OCI-M1 (cell line): ENCODE measurements at regions not wholly inside any gene's neighbourhood (a gene's known extent, or its start where the extent isn't known, plus 50 kb on each side); places are given as distances from the start of the nearest gene placed in this dataset.

Source experiments
- DNase-seq: peaks from one replicate; lab custom pipeline; 2025; lab: John Stamatoyannopoulos, UW

DNA sequence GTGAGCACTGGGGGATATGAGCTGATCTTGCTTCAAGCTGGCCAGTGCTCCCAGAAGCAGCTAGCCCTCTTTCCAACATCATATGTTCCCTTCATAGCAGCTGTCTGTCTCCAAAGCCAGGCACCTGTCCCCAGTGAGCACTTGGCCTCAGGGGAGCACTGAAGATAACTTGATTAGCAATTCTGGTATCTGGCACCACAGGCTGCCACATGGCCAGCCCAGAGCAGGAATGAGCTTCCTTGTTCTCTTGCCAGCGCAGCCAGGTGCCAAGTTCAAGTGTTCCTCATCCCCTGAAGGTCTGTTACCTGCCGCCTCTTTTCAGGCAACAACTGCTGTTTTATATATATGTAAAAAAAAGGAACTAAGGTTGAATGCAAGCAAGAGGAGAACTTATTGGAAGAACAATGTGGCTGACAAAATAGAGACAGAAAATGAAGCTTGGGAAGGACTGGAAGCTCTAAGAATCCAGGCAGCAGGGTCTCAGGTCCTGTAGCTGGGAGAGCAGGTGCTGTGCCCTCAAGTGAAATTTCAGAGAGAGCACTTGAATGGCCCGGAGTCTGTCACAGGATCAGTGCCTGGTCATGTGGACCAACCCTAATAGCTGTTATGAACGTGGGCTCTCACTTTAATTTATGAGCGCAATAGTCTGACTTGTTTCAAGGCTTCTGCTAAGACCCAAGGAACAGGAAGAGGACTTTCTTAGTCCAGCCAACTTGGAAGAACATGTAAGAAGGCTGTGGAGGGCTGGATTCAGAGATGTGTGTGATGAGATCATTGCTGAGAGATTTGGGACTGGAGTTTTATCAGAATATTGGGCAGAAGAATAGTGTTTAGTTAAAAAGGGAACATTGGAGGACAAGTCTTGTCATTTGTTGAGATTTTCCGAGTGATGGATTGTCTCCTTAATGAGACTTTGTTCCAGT lies 267.2 kb downstream of the GLRX3 start:
- DNase-seq: no peak

DNA sequence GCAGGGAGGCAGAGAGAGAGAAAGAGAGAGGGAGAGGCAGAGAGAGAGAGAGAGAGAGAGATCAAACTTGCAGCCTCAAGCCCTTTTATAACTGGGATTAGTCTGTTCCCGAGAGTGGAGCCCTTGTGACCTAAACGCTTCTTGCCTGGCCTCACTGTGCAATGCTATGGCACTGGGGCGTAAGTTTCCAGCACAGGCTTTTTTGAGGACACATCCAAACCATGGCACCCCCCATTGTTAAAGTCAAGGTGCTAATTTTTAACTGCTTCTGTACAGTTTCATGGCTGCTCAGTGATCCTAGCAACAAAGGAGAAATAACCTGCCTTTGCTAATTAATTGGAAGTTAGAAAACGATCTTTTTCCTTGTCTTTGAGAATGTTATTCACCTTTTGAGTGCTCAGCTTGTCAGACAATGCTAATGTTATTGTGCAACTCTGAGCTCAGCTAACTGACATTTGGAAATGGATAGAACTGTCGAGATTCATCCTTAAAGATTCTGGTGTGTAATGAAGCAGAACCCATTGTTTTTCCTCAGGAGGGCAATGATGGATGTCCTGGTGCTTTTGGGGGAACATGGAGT lies 268.4 kb downstream of the GLRX3 start:
- DNase-seq: no peak

DNA sequence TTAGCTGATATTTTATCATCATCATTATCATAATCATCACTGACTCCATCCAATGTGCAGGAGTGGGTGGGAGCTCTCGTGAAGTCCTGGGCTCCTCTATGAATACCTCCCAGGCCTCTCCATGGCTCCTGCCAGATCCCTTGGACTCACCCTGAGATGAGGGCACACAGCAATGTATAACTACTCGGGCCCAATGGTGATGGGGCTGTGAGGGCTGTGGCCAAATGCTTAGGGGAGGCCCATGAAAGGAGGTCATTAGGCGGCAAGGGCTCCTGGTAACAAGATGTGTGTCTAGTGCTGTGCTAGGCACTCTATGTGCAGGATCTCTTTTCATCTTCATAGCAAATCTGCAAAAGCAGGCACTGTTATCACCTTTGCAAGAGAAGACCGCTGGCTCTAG lies 270.9 kb downstream of the GLRX3 start:
- DNase-seq: no peak

DNA sequence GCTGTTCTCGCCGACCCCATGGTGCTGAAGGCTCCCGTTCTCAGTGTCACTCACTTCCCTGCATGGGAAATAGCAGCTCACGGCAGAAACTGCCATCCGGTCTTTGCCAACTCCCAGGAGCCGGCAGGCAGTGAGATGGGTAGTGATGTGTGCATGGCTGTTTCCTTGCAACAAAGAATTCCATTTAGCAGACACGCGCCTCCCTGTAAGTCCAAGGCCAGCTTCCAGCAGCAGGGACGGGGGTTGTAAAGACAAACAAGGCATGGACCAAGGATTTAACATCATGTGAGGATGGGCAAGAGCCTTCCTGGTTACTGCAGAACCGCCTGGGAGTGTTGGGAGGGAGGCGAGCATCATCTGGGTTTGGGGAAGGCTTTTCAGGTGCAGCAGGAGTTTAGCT lies 273.1 kb downstream of the GLRX3 start:
- DNase-seq: no peak

DNA sequence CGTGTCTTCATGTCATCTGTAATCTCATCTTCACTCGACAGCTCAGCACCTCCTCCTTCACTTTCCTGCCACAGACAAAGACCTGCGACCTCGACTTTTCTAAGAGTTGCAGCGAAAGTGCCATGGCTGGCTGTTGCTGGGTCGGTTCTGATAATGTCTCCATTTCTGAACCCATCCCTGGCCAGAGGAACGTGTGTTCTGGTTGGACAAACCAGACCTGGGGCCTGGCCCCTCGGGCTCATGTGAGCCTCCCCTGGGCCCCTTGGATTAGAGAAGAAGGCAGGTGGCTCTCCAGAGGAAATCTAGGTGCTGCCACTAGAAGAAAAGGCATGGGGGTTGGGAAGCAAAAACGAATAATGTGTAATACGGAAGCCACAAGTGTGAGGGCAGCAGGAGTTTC lies 273.7 kb downstream of the GLRX3 start:
- no peak for DNase-seq

DNA sequence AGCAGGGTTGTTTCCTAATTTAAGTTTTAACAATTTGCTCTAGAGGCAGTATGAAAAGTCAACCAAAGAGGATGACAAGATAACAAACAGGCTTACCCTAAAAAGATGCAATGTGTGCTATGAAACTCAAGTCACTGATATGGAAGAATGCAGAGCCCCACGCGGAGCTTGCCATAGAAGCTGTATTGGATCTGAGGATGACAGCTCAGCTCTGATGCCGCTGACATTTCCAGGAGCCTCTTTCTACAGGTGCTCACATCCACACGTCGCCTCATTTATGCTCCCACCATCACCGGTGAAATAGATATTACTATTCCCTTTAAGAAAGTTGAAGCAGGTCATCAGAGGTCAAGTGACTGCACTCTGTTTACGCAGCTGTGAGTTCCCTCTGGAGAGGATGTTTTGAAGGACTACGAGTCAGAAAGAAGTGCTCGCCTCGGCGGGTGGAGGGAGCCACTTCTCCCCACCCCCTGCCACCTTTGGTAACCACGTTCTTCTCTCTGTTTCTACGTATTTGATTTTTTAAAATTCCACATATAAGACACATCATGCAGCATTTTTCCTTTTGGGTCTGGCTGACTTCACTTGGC lies 275.4 kb downstream of the GLRX3 start:
- no peak for DNase-seq

DNA sequence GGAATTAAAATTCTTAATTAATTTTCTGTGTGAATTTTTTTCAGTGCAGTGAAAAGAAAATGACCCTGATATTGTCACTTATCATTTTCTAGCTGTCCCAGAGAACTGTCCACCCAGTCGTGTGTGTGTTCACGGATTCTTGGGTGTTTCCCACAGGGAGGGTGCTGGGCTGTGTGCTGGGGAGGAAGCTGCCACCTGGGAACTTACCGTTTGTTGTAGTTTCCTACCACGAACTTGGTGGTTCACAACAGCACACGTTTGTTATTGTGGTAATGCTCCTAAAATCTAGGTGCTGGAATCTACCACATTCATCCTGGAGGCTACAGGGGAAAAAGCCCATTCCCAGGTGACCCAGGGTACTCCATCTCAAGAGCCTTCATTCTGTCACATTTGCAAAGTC lies 276.1 kb downstream of the GLRX3 start:
- DNase-seq: no peak

DNA sequence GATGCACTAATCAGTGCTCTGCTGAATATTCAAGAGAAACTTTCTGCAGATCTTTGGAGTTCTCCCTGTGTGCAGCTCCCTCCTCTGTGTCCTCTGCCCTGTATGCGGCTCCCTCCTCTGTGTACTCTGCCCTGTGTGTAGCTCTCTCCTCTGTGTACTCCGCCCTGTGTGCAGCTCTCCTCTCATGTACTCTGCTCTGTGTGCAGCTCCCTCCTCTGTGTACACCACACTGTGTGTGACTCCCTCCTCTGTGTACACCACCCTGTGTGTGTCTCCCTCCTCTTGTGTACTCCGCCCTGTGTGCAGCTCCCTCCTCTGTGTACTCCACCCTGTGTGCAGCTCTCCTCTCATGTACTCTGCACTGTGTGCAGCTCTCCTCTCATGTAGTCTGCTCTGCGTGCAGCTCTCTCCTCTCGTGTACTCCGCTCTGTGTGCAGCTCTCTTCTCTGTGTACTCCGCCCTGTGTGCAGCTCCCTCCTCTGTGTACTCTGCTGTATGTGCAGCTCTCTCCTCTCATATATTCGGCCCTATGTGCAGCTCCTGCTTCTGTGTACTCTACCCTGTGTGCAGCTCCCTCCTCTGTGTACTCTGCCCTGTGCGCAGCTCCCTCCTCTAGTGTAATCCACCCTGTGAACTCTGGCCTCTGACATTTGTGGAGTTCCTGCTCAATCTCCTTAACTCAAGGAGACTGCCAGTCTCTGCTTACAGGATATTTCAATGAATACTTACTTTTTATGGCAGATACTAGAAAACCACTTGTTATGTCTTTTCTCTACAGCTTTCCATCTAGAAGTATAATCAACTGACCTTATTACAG lies 280.4 kb downstream of the GLRX3 start:
- no peak for DNase-seq

DNA sequence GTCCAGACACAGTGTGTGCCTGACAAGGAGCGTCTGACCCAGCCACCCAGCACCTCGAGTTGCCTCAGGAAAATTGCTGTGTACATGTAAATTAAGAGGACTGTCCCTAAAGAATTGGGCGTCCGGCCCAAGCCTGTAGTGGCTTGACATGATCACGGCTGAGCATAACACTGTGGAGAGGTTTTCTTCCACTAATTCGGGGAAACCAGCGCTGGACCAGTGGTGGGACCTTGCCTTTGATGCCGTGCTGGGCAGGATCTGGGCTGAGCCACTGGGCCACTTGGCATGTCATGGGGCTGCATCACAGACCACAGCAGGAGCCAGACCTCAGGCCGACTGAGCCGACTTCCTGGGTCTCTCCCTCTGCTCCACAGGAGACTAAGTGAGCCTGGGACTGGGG lies 282.5 kb downstream of the GLRX3 start:
- DNase-seq: no peak

DNA sequence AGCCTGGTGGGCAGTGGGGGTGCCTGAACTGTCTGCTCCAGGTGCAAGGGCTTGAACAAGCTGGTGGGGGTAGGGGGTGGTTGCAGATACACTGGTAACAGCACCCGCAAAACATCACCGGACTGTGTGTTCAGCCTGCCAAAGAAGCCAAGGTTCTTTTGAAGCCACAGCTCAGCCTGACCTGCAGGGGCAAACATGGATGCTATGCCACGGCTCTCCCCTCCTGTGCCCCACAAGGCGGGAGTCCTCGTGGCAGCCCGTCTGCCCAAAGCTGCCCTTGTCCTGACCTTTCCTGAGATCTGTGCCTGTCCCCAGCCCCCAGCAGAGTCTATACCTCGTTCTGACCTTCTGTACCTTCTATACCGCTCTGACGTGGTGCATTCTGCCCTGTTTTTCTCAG lies 285.7 kb downstream of the GLRX3 start:
- DNase-seq: no peak

DNA sequence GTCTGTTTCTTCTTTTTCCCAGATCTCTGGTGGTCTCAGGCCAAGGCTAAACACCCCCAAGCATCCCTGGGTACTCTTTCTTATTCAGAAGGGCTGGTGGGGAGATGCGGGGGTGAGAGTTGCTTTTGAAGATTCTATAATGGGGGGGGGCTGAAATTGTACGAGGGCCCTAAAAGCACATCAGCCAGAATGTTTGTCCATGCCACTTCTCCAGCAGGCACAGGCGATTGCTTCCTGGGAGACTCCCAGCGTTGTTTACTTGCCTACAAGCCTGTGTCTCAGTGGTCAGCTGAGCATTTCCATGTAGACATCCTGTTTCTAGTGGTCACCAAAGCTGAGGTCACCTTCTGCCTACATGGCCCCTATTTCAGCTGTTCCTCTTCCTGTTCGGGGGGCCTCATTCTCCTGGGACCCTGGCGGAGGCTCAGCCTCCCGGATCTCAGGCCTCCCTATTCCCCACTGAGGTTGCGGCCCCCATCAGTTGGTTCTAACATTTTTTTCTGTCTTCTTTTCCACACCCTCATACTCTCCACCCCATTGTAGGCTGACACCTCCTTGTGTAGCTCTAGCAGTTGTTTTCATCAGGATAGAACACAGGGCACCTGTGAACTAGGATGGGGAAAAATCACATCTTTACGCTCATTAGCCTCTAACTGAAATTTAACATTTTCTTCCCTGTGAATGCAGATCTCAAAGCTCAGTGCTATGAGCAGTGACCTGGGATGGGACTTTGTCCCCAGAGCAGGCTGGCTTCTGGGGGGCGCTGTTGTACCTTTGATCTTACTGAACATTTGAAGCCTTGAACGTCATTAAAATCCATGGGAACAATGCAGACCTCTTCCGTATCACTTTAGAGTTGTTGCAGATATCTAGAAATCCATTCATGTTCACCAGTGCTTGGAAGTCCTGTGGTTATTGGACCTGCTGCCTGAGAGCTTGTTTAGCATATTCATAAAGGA lies 286.5 kb downstream of the GLRX3 start:
- no peak for DNase-seq

DNA sequence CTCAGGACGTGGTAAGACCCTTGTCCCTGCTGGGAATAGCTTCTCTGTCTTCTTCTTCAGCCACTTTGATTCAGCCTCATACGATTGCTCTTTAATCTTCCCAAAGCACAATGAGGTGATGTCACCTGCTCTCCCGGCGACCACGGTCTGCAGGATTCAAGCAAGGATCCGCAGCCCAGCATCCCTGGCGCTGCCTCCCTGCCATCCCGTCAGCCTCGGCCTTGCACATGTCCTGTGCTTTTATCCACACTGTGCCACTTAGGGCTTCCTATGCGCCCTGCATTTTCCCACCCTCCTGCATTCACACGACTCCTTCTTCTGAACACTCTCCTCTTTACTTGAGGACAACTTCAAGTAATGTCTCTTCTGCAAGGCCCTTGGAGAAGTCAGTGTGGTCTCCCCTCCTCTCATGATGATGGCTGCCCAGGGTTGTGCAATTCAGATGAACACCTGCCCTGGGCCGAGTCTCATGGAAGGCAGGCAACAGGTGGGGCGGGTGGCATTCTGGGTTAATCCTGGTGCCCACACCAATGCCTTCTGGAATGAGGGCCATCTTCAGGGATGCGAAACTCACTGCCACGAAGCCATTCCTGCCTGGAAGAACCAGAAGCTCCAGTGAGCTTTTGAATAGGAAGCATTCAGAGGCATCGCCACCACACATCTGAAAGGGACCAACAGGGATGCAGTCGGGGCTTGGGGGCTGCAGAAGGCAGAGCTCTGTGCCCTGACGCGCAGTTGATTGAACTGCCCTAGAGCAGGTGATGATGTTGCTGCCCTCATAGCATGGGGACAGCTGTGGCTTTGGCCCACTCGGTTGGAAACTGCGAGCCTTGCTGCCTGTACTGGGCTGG lies 287.5 kb downstream of the GLRX3 start:
- DNase-seq: no peak

DNA sequence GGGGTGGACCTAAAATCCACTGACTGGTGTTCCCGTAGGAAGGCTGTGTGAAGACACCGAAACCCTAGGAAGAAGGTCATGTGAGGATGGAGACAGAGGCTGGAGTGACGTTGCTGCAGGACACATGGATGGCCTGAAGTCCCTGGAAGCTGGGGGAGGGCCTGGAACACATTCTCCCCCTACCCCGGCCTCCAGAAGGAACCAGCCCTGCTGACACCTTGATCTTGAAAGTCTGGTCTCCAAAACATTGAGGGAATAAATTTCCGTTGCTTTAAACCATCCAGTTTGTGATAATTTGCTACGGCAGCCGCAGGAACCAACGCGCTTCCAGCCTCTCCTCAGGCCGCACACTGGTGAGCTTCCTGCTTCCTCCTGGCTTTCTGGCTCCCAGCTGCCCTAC lies 288.2 kb downstream of the GLRX3 start:
- DNase-seq: no peak

DNA sequence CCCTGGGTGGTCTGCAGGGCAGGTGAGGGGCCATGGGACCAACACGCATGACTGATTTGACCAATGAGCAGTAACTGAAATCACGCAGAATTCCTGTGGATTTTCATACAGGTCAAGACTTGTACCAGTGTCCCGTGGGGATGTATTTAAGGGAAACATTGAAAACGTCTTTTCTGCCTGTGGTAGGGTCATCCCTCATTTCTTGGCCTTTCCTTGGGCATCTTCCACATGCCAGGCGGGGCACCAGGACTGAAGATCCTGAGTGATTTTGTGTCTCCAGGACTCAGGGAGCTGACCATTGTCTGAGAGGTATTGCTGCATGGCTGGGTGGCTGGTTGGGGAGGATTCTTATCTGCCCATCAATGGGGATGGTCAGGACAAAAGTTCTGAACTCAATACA lies 289.0 kb downstream of the GLRX3 start:
- no peak for DNase-seq

DNA sequence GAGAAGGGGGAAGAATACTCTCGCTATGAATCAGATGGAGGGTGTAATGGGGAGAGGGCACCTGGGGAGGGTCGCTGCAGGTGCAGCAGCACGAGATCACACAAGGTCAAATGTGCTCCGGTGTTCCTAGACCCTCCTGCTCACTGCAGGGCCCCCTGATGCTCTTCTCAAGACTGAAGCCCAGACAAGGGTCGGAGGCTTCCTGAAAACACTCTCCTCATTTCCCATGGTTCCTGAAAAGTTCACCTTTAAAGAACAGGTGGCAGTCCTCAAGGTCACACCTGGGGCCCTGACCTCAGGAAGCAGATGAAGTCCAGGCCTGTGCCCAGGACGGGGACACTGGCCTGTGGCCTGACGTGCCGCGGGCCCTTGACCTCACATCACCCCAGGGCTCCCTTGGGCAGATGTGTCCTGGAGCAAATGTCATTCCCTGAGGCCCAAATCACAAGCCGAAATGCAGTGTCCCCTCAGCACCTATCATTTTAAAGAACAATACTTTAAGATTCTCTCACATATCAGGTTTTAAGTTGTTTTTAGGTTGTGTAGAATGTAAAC lies 289.8 kb downstream of the GLRX3 start:
- no peak for DNase-seq

DNA sequence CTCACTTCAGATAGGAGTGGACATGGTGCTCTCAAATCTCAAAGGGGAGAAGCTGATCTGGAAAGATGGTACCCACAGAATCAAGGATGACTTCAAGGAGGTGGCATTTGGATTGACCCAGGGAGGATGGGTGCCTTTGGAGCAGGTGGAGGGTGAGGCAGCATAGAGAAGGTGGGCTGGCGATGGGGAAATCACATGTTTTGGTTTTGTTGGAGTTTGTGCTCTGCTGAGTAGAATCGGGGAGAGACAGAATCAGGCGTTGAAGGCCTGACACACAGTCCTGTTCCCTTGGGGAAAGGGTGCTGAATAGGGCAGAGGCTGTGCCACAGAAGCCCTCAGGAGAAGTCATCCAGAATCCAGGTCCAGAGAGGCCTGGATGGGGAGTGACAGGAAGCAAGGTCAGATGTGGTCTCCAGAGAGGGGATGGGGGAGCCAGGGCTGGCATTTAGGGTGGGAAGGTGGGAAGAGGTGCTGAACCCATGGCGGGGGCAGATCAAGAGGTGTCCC lies 291.1 kb downstream of the GLRX3 start:
- no peak for DNase-seq

DNA sequence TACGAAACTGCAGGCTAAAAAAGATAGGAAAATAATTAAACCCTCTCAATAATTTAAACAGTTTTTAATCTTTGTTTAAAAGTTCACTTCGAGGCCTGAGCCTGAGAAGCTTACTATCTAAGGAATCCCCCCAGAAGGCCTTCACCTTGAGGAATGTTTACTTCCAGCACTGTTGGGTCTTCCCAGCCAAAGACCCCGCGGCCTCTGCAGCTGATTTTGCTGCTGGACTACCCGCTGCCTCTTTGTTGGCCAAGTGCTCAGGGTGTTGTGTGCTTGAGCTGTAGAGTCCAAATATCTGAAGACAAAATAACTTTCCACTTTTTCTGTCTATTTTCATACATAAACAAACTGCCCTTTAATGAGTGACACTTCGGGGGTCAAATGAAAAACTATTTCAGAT lies 292.7 kb downstream of the GLRX3 start:
- DNase-seq: no peak

DNA sequence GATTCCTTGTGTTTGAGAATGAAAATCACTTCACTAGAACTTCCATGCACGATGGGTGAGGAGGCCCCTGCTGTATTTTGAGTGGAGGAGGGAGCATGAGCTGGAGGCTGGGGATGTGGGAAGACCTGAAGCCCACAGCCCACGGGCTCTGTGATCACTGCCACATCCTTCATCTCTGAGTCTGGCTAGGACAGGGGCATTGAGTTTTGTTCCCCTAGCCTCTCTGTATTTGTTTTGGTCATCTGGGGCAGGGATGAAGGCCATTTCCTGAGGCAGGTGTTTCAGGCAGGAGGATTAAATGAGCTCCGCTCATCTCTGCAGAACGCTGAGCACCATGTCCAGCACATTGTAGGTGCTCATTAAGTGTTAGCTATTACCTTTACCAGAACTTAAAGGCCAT lies 293.6 kb downstream of the GLRX3 start:
- no peak for DNase-seq

DNA sequence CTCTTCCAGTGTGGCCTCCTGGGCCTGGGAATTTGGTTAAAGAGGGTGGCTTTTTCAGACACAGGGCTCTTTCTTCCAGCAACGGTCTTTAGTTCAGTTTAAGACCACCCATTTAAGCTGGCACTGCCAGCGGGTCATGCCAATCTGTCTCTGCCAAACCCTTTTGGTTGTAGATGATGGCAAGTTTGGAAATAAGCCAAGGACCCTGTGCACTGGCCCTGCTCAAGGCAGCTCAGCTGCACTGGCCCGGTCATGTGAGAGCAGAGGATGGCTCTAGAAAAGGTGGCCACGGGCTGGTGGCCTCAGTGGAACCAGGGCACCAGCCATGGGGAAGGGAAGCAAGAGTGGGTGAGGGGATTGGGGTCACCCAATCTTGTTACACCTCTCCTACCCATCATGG lies 294.1 kb downstream of the GLRX3 start:
- no peak for DNase-seq
